Fibroblast of pulmonary artery (primary cell): ENCODE measurements at regions not wholly inside any gene's neighbourhood (a gene's known extent, or its start where the extent isn't known, plus 50 kb on each side); places are given as distances from the start of the nearest gene placed in this dataset.

Experiments used
- DNase-seq: peaks from one replicate; pipeline ENCODE4 v3.0.0-alpha.2; 2010; ENCODE audit warnings: low read depth
- H3K4me3 ChIP-seq: replicated peaks from 2 replicates; pipeline ENCODE4 v1.5.1; 2011; ENCODE audit warnings: low read depth, mild to moderate bottlenecking, control low read depth, low read length, moderate library complexity
- TF ChIP-seq, protein P1 (sequence below): IDR thresholded peaks from 2 replicates; pipeline ENCODE4 v1.5.1; 2011; ENCODE audit warnings: mild to moderate bottlenecking, control low read depth, low read length, inconsistent platforms; ENCODE audit errors: missing control alignments

DNA sequence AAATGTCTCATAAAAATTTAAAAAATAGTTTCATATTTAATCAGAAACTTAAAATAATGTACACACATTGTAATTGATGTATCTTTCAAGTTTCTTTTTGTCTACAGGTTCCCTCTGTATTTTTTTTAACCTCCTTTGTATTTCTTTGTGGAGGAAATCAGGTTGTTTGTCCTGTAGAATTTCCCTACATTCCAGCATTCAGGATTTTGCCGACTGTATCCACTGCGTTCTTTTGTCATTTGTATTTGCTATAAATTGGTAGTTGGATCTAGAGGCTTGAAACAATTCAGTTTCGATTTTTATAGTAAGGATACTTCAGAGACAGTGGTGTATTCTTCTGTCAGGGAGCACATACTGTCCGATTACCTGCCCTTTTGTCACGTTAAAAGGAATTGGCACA is 367.2 kb downstream of the SOX2 start:
- TF ChIP-seq, protein P1, sequence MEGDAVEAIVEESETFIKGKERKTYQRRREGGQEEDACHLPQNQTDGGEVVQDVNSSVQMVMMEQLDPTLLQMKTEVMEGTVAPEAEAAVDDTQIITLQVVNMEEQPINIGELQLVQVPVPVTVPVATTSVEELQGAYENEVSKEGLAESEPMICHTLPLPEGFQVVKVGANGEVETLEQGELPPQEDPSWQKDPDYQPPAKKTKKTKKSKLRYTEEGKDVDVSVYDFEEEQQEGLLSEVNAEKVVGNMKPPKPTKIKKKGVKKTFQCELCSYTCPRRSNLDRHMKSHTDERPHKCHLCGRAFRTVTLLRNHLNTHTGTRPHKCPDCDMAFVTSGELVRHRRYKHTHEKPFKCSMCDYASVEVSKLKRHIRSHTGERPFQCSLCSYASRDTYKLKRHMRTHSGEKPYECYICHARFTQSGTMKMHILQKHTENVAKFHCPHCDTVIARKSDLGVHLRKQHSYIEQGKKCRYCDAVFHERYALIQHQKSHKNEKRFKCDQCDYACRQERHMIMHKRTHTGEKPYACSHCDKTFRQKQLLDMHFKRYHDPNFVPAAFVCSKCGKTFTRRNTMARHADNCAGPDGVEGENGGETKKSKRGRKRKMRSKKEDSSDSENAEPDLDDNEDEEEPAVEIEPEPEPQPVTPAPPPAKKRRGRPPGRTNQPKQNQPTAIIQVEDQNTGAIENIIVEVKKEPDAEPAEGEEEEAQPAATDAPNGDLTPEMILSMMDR: no peak
- no peak for DNase-seq
- no peak overlapping the region for H3K4me3 ChIP-seq

DNA sequence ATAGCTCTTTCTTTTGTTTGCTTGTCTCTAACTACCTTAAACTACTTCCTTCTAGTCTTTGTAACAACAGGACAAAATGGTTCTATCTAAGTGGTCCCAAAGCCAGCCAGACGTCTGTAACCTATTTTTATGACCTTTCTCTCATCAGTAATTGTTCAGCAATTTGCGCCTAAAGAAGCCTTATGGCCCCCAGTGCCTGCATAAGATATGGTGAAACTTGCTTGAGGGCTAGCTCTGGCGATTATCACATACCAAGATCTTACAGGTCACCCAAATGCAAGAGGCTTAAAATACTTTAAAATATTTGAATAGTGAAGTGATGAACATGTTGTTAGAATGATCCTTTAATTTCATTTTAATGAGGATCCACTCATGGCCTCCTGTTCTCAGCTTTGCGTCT is 369.4 kb downstream of the SOX2 start:
- no peak for DNase-seq
- TF ChIP-seq, protein P1: no peak
- no peak overlapping the region for H3K4me3 ChIP-seq

GRCh38 chr3:182083112-182083511 is 371.4 kb downstream of the SOX2 start:
- DNase-seq: no peak
- no peak overlapping the region for H3K4me3 ChIP-seq
- TF ChIP-seq, protein P1: no peak

GRCh38 chr3:182092662-182093262 is 381.0 kb downstream of the SOX2 start:
- DNase-seq: no peak
- TF ChIP-seq, protein P1: no peak
- H3K4me3 ChIP-seq: no peak overlapping the region

DNA sequence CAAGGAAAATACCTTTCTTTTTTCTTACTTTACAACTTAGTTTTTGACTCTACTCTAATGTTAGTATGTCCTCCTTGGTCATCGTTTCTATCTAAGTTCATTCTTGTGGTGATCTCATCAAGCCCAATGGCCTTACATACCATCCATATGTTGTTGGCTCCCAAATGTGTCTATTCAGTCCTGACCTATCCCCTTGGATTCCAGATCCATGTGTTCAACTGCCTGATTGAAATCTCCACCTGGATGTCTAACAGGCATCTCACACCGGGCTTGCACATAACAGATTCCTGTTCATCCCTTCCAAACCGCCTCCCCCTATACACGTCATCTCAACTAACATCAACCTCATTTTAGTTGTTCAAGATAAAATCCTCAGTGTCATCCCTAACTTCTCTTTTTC is 382.6 kb downstream of the SOX2 start:
- H3K4me3 ChIP-seq: no peak overlapping the region
- no peak for DNase-seq
- TF ChIP-seq, protein P1: no peak

DNA sequence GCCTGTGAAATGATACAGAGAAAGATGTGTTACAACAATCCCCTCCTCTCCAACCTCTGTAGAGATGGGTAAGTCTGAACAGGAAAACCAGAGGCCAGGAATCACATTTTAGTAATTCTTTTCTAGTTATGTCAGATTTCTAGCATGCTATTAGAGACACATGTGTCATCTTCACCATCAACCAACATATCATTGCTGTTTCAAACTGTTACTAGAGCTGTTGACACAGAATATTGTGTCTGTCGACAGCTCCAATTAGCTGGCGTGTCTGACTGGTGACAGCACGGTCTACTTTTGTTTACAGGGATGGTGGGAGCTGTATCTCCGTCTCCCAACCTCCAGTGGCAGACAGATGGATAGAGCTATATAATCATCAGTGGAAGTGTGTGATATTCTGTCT is 393.2 kb downstream of the SOX2 start:
- H3K4me3 ChIP-seq: no peak overlapping the region
- TF ChIP-seq, protein P1: no peak
- DNase-seq: no peak

- no peak overlapping the region for H3K4me3 ChIP-seq
- TF ChIP-seq, protein P1: no peak
- no peak for DNase-seq
These were observed 394.1 kb downstream of the SOX2 start for GRCh38 chr3:182105875-182106274.
